ENCODE measurements at regions not wholly inside any gene's neighbourhood (a gene's known extent, or its start where the extent isn't known, plus 50 kb on each side); places are given as distances from the start of the nearest gene placed in this dataset.
A peak's percentile ranks its signal among the peaks of the same experiment; 100 is the strongest.
"Not testable (repeated sequence)": the region's sequence is repeated elsewhere in the genome, so short reads cannot be mapped to it uniquely, and the experiment has no call there.

- DNase-seq = no peak
Observed at GRCh38 chr1:148309940-148310500, 157.9 kb upstream of the NBPF11 start.

DNA sequence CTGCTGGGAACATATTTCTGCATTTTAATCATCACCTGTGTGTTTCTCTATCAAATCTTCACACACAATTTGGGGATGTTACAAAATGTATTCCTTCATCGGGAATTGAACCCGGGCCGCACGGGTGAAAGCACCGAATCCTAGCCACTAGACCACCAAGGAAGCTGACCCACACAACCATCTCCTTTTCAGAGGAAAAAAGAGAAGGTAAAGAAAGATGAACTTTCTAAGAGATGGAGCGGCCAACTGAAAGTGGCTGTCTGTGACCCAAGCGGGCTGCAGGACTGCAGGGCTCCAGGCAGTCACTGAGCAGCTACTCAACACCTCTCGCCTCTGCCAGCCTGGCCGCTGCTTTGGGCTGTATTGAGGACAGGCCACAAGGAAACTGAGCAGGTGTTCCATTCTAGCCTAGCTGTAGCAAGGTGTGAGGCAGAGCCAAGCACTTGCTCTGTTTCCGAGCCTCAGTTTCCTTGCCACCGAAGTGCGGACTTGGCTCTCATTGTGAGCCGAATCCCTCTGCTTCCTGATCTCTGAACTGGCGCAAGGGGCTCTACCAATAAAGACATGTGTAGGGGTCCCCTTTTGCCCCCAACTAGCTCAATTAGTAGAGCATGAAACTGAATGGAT, 156.9 kb upstream of the NBPF11 start:
- DNase-seq = no peak

GRCh38 chr1:148307583-148308185, 155.6 kb upstream of the NBPF11 start:
- peak; percentile 57 for DNase-seq

DNA sequence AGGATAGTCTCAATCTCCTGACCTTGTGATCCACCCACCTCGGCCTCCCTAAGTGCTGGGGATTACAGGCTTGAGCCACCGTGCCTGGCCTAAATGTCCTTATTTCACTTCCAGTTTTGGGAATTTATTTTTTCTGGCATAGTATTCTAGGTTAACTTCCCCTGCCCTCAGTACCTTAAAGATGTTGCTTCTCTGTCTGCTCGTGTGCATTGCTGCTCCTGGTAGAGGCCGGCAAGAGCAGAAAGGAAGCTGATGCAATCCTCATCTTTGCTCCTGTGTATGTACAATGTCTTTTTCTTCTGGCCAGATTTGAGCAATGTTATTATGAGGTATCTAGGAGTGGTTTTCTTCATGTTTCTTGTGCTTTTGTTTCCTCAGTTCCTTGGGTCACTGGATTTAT, 152.9 kb upstream of the NBPF11 start:
- DNase-seq = not testable (repeated sequence)

DNA sequence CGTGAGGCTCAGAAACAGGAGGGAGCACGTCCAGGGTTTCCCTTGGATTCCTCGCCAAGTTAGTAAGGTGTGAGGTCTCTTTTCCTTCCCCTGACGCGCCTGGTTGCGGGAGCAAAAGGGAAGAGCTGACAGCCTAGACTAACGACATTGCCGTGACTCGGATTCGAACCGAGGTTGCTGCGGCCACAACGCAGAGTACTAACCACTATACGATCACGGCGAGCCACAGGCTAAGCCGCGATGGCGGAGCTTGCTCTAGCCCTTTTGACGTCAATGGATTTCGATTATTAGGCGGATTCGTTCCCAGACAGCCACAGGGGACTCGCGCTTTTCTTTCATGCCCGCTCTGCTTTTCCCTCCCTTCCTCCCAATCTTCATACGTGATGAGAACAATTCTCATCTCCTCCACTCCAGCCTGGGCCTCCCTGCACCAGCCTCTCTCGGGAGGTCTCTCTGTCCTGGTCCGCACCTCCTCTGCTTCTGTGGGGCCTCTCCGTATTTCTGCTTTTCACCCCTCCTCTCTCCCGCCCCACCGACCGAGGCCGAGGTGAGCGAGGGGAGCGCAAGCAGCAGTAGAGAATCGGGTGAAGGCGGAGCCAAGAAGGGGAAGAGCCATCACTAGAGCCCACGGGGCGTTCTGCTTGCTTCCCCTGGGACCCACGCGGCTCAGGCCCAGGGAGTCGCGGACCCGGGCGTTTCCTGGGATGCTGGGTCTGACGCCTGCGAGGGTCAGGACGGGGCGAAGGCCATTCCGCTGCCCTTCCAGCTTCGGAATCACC, 150.7 kb upstream of the NBPF11 start:
- not testable (repeated sequence) for DNase-seq

- peak; percentile 57 for DNase-seq
Observed at GRCh38 chr1:148297852-148298251, 145.8 kb upstream of the NBPF11 start.

DNA sequence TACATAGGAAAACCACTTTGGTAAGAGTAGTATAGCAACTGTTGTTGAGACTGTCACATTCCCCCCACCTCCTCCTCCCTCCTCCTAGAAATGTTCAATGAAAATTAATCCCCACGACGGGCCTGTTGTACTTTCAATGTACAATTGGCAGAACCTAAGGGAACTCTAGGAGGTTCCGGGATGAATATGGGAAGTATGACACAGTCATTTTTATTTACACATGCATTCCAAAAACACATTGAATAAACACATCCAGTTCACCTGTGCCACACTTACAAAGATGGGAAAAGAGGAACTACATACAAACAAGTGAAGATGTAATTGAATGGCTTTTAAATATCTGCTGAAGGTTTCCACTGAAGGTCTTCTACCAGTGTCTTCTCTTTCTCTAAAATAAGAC, 144.4 kb upstream of the NBPF11 start:
- no peak for DNase-seq

GRCh38 chr1:148294116-148294807, 142.2 kb upstream of the NBPF11 start:
- DNase-seq = no peak

- peak; percentile 19 for DNase-seq
Observed at GRCh38 chr1:148293651-148294050, 141.6 kb upstream of the NBPF11 start.

DNA sequence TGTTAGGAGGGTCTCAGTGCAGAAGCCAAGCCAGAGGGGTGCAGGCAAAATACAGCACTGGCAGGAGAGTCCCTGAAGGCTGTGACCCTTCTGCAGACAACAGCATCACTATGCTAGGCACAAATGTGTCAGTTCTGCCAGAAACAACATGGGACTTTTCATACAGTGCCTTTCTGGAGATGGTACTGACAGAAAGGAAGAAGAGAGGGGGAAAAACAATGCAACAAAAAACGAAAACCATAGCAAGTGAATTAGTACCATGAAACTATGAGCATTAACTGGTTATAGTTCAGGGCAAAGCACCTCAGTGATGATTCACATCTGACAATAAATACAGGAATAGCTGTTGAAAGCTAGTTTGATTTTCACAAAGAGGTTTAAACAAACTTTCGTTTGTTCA, 140.8 kb upstream of the NBPF11 start:
- DNase-seq = no peak

- DNase-seq = no peak
Observed at GRCh38 chr1:148290881-148291280, 138.8 kb upstream of the NBPF11 start.

- peak; percentile 22 for DNase-seq
Observed at GRCh38 chr1:148289647-148290046, 137.6 kb upstream of the NBPF11 start.

DNA sequence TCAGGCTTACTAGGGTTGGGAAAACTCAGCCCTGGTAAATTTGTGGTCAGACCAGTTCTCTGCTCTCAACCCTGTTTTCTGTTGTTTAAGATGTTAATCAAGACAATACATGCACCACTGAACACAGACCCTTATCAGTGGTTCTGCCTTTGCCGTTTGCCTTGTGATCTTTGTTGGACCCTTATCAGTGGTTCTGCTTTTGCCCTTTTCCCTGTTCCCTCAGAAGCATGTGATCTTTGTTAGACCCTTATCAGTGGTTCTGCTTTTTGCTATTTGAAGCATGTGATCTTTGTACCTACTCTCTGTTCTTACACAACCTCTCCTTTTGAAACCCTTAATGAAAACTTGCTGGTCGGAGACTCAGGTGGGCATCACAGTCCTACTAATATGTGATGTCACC, 133.9 kb upstream of the NBPF11 start:
- peak; percentile 65 for DNase-seq

- not testable (repeated sequence) for DNase-seq
Observed at GRCh38 chr1:148280831-148281572, 128.9 kb upstream of the NBPF11 start.

DNA sequence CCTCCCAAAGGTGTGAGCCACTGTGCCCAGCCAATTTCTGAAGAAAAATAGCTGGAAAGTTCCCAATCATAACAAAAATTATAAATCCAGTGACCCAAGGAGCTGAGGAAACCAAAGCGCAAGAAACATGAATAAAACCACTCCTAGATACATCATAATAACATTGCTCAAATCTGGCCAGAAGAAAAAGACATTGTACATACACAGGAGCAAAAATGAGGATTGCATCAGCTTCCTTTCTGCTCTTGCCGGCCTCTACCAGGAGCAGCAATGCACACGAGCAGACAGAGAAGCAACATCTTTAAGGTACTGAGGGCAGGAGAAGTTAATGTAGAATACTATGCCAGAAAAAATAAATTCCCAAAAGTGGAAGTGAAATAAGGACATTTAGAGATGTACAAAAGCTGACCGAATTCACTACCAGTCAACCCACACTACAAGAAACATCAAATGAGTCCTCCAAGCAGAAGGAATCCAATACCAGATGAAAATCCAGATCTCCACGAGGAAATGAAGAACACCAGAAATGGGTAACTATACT, 127.0 kb upstream of the NBPF11 start:
- DNase-seq = not testable (repeated sequence)

GRCh38 chr1:148277865-148278279, 125.8 kb upstream of the NBPF11 start:
- DNase-seq = not testable (repeated sequence)

- not testable (repeated sequence) for DNase-seq
Observed at GRCh38 chr1:148267066-148267465, 115.0 kb upstream of the NBPF11 start.

- peak; percentile 42 for DNase-seq
Observed at GRCh38 chr1:148264374-148265276, 112.5 kb upstream of the NBPF11 start.

DNA sequence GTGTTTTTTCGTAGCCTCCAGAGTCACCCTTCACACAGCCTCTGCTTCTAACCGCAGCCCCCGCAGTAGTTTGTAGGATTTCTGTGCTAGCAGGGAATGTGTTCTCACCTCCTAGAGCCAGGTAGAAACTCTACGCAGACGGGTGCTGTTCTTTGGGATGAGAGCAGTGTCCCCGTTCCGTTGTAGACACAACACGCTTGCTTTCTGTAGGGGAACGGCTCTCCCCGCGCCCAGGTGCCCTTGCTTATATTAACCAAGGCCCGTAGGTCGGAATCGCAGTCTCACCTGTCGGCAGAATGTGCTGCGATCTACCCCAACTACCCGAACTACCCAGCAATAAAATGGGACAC, 111.8 kb upstream of the NBPF11 start:
- no peak for DNase-seq

- DNase-seq = peak; percentile 96
Observed at GRCh38 chr1:148263128-148263905, 111.2 kb upstream of the NBPF11 start.

Data from hematopoietic multipotent progenitor cell treated with erythropoietin and hydrocortisone succinate and interleukin-3 and kit ligand, for 4 days (in vitro differentiated cells).